Adrenal gland (tissue), 9 donors: ENCODE measurements at regions not wholly inside any gene's neighbourhood (a gene's known extent, or its start where the extent isn't known, plus 50 kb on each side); places are given as distances from the start of the nearest gene placed in this dataset.

Experiments
- DNase-seq, 7 donors: peaks; one replicate each; pipeline ENCODE4 v3.0.0-alpha.2; 2019 to 2020
- H3K27ac ChIP-seq, 5 donors: fragments of 200-600 bp; sonication (generic) in 4 of 5; 1 replicate in 3 of 5; 2 replicates in 2 of 5; pipeline versions ENCODE4 v1.5.1 to v1.8.0; 2016 to 2020; ENCODE audit warnings: mild to moderate bottlenecking in 1 of 5
- H3K27me3 ChIP-seq: fragments of 200-600 bp; 2 replicates; pipeline ENCODE4 v1.8.0; 2021
- H3K36me3 ChIP-seq, 2 donors: fragments of 200-600 bp; replicated peaks in 1 of 2; 1 replicate in 1 of 2; 2 replicates in 1 of 2; pipeline versions ENCODE4 v1.5.1 to v1.8.0; 2018 to 2022
- H3K4me1 ChIP-seq, 2 donors: fragments of 200-600 bp; replicated peaks in 1 of 2; 1 replicate in 1 of 2; 2 replicates in 1 of 2; pipeline versions ENCODE4 v1.5.1 to v1.8.0; 2018 to 2021
- H3K4me3 ChIP-seq, 4 donors: fragments of 200-600 bp; sonication (generic) in 3 of 4; one replicate each; pipeline ENCODE4 v1.5.1; 2016 to 2018
- H3K9me3 ChIP-seq, 3 donors: fragments of 200-600 bp; sonication (generic) in 1 of 3; replicated peaks in 1 of 3; 1 replicate in 2 of 3; 2 replicates in 1 of 3; pipeline versions ENCODE4 v1.5.1 to v1.8.0; 2016 to 2021
- POLR2A ChIP-seq, 2 donors: fragments of 450-650 bp; IDR thresholded peaks; one replicate each; pipeline ENCODE4 v1.6.1; 2017; ENCODE audit warnings: antibody characterized with exemption in 2 of 2, mild to moderate bottlenecking in 2 of 2, moderate library complexity in 1 of 2
- WGBS, 4 donors: extraction: QIAGEN DNeasy Blood & Tissue Kit in 2 of 4; methylation state at CpG; one replicate each; pipeline versions ENCODE4 v1.1.5 to v1.1.7; 2013 to 2017; 5-methylcytosine and 5-hydroxymethylcytosine counted together
- intact Hi-C, 2 donors: fragments of 100-400 bp; cut with DNase I; formaldehyde crosslinking; loops; one replicate each; pipeline versions ENCODE4 v1.14.1 to v1.15.0; 2022 to 2023
- TF ChIP-seq, protein P1 (sequence below), 6 experiments: fragments of 450-650 bp in 4 of 6; fragments of 200-600 bp in 2 of 6; sonication (generic) in 1 of 6; IDR thresholded peaks; 1 replicate in 5 of 6; 2 replicates in 1 of 6; pipeline versions ENCODE4 v1.5.1 to v1.8.0; 2016 to 2021; ENCODE audit warnings: antibody characterized with exemption in 6 of 6, mild to moderate bottlenecking in 2 of 6, moderate library complexity in 1 of 6
- donor health status: healthy with polysubstance abuse.
- donor health status: Bipolar disorder and iron deficiency.
- donor health status: DM: yes; HTN: yes; CAD: no.
- donor health status: DM: no; HTN: no; CAD: no.
- donor health status: DM: no; HTN: no; CAD: no.

DNA sequence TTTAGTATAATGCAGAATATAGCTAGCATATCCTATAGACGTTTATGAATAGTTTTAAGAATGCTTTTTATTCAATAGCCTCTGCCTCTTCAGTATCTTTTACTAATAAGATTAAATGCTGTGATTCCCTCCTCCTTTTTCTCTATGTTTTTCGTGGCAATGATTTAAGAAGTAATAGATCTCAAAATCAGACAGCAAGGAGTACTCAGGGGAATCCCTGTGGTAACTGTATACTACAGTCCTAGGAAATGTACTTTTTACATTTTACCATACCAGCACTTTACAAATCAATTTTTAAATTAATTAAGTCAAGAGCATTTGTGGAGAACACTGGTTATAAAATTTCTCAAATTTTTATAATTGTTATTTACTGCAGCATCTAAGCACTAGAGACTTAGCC, 240.6 kb upstream of the CAND1 start:
- TF ChIP-seq, protein P1, sequence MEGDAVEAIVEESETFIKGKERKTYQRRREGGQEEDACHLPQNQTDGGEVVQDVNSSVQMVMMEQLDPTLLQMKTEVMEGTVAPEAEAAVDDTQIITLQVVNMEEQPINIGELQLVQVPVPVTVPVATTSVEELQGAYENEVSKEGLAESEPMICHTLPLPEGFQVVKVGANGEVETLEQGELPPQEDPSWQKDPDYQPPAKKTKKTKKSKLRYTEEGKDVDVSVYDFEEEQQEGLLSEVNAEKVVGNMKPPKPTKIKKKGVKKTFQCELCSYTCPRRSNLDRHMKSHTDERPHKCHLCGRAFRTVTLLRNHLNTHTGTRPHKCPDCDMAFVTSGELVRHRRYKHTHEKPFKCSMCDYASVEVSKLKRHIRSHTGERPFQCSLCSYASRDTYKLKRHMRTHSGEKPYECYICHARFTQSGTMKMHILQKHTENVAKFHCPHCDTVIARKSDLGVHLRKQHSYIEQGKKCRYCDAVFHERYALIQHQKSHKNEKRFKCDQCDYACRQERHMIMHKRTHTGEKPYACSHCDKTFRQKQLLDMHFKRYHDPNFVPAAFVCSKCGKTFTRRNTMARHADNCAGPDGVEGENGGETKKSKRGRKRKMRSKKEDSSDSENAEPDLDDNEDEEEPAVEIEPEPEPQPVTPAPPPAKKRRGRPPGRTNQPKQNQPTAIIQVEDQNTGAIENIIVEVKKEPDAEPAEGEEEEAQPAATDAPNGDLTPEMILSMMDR (IDR thresholded peaks at IDR 0.05): no peak
- no peak for TF ChIP-seq POLR2A (IDR thresholded peaks at IDR 0.05)
- DNase-seq: no peak
- no peak overlapping the region for H3K4me3 ChIP-seq
- no peaks in the 10 kb centered on the region for H3K36me3 ChIP-seq
- no peaks in the 10 kb centered on the region for H3K4me1 ChIP-seq
- 58 to 71% (median 64%) methylated on average over 2 of the region's 2 CpGs for WGBS, 4 donors
- intact Hi-C loops: no loop called here
- H3K9me3 ChIP-seq: no peaks in the 10 kb centered on the region
- H3K27ac ChIP-seq: no peak overlapping the region
- peaks cover 6% of the 10 kb centered on the region for H3K27me3 ChIP-seq

DNA sequence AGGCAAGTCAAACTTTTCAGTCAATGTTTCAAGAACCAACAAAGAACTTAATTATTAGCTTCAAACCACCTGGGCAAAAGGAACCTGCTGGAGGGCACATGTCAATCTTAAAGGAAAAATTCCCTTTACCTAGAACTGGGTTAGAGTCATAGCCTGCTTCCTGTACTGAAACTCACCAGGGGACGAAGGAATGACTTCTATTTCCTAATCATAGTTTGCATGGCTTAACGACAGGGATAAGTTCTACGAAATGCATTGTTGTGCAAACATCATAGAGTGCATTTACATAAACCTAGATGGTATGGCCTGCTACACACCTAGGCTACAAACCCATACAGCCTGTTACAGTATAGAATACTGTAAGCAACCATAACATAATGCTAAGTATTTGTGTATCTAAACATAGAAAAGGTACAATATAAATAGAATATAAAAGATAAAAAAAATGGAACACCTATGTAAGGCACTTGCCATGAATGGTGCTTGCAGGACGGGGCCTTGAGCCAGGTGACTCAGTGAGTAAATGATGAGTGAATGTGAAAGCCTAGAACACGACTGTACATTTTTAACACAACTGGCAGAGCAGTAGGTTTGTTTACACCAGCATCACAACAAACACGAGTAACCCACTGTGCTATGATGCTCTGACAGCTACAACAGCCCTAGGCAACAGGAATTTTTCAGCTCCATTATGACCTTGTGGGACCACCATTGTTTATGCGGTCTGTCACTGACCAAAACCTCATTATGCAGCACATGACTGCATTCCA, 234.9 kb upstream of the CAND1 start:
- peak in 4 of 7 donors; percentile 5 to 27 (median 19) for DNase-seq
- Histone ChIP-seq H3K27me3 (peaks cover 6% of the 10 kb centered on the region), H3K27ac (no peak overlapping the region), H3K36me3 (no peaks in the 10 kb centered on the region), H3K9me3 (no peaks in the 10 kb centered on the region), H3K4me3 (no peak overlapping the region), H3K4me1 (no peaks in the 10 kb centered on the region)
- no peak for TF ChIP-seq POLR2A (IDR thresholded peaks at IDR 0.05)
- TF ChIP-seq, protein P1 (IDR thresholded peaks at IDR 0.05): no peak
- intact Hi-C loops: no loop called here
- 52 to 65% (median 57%) methylated on average over 7 of the region's 7 CpGs for WGBS, 4 donors

DNA sequence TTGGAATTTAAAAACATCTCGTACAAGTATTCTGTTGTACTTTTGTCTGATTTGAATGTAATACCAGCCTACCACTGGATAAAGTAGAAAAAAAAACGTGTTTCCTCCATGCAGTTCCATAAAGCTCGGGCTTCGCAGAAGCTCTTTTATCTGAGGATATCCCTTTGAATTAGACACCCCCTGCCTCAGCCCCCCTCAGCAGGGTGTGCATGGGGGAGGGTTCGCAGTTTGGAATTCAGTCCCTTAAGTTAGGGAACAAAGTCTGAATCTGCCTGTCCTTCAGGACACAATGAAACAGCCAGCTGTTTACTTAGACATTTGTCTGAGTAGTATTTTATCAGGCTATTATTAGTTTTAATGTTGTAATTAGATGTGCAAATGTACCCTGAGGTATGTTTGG, 234.0 kb upstream of the CAND1 start:
- 51 to 66% (median 62%) methylated on average over 4 to 5 of the region's 5 CpGs for WGBS, 4 donors
- Histone ChIP-seq H3K4me3 (no peak overlapping the region), H3K9me3 (no peaks in the 10 kb centered on the region), H3K27ac (no peak overlapping the region), H3K4me1 (no peaks in the 10 kb centered on the region), H3K27me3 (peaks cover 6% of the 10 kb centered on the region), H3K36me3 (no peaks in the 10 kb centered on the region)
- no peak for TF ChIP-seq POLR2A (IDR thresholded peaks at IDR 0.05)
- TF ChIP-seq, protein P1 (IDR thresholded peaks at IDR 0.05): no peak
- intact Hi-C loops: no loop called here
- no peak for DNase-seq

DNA sequence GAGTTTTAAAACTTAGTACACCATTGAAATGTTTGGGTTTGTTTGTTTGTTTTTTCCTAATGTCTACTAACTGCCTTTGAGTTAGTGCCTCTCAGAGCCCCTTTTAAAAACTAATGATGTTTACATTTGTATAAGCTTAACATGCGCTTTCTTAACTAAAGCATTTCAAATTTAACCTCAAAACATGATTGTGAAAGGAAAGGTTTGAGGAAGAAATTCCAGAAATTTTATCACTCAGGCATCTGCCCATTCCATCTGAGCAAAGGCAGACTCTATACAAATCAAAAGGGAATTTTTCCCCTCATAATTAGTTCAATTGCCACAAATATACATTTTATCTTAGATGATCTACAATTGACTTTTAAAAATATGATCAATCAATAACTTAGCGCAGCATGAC, 230.7 kb upstream of the CAND1 start:
- WGBS, 4 donors: 69 to 96% (median 94%) methylated on average over 2 of the region's 2 CpGs
- no peak for DNase-seq
- TF ChIP-seq, protein P1 (IDR thresholded peaks at IDR 0.05): no peak
- no peak for TF ChIP-seq POLR2A (IDR thresholded peaks at IDR 0.05)
- Histone ChIP-seq H3K4me3 (no peak overlapping the region), H3K9me3 (no peaks in the 10 kb centered on the region), H3K4me1 (peaks cover 1 to 8% of the 10 kb centered on the region in 2 donors), H3K36me3 (no peaks in the 10 kb centered on the region), H3K27me3 (no peaks in the 10 kb centered on the region), H3K27ac (no peak overlapping the region)
- intact Hi-C loops: no loop called here
